ENCODE measurements at regions not wholly inside any gene's neighbourhood (a gene's known extent, or its start where the extent isn't known, plus 50 kb on each side); places are given as distances from the start of the nearest gene placed in this dataset.

DNA sequence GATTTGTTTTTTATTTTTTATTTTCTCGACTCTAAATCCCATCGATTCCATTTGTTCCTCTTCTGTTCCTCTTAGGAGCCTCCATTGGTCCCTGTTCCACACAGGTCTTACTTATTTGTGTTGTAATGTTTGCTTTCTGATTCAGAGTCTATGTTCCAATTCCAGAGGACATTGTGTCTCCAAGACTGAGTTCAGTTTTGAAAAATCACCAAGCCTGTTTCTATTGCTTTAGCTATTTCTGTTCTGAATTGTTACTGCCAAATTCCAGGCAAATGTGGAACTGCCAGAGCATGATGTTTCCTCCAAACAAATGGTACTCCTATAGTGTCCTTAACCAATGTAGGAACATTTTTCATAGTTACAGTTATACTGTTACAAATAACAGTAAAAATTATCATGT is 270.9 kb upstream of the SPTLC3 start:
- no peak for TF ChIP-seq GLIS3 (CRISPR knock-in tag; IDR thresholded peaks at IDR 0.05)
- TF ChIP-seq OSR1 (CRISPR knock-in tag; IDR thresholded peaks at IDR 0.05) = no peak
- no peak for TF ChIP-seq ISL1 (CRISPR knock-in tag; IDR thresholded peaks at IDR 0.05)
- no peak for TF ChIP-seq TCF4 (CRISPR knock-in tag; IDR thresholded peaks at IDR 0.05; ENCODE audit: borderline replicate concordance)
- no peak for TF ChIP-seq ZNF70 (CRISPR knock-in tag; IDR thresholded peaks at IDR 0.05)
- TF ChIP-seq, protein P1, sequence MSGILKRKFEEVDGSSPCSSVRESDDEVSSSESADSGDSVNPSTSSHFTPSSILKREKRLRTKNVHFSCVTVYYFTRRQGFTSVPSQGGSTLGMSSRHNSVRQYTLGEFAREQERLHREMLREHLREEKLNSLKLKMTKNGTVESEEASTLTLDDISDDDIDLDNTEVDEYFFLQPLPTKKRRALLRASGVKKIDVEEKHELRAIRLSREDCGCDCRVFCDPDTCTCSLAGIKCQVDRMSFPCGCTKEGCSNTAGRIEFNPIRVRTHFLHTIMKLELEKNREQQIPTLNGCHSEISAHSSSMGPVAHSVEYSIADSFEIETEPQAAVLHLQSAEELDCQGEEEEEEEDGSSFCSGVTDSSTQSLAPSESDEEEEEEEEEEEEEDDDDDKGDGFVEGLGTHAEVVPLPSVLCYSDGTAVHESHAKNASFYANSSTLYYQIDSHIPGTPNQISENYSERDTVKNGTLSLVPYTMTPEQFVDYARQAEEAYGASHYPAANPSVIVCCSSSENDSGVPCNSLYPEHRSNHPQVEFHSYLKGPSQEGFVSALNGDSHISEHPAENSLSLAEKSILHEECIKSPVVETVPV (CRISPR knock-in tag; IDR thresholded peaks at IDR 0.05) = no peak
- TF ChIP-seq, protein P2, sequence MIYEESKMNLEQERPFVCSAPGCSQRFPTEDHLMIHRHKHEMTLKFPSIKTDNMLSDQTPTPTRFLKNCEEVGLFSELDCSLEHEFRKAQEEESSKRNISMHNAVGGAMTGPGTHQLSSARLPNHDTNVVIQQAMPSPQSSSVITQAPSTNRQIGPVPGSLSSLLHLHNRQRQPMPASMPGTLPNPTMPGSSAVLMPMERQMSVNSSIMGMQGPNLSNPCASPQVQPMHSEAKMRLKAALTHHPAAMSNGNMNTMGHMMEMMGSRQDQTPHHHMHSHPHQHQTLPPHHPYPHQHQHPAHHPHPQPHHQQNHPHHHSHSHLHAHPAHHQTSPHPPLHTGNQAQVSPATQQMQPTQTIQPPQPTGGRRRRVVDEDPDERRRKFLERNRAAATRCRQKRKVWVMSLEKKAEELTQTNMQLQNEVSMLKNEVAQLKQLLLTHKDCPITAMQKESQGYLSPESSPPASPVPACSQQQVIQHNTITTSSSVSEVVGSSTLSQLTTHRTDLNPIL (CRISPR knock-in tag; IDR thresholded peaks at IDR 0.05; ENCODE audit: low read depth) = no peak
- ATAC-seq = no peak

DNA sequence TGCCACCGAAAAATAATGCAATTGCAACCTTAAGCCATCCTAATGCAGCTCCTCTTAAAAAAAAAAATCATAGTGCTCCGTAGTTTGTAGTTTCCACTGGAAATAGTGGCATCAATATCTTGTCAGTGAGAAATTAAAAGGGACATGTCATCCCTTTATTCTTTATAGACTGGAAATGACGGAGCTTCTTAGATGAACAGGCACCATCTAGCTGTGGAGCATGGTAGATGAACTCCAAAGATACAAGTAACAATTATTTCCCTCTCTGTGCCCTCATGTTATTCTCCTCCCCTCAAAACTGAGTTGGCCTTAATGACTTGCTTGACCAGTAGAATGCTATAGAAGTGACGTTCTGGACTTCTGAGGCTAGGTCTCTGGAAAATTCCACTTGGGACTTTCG is 268.1 kb upstream of the SPTLC3 start:
- no peak for ATAC-seq
- TF ChIP-seq, protein P3, sequence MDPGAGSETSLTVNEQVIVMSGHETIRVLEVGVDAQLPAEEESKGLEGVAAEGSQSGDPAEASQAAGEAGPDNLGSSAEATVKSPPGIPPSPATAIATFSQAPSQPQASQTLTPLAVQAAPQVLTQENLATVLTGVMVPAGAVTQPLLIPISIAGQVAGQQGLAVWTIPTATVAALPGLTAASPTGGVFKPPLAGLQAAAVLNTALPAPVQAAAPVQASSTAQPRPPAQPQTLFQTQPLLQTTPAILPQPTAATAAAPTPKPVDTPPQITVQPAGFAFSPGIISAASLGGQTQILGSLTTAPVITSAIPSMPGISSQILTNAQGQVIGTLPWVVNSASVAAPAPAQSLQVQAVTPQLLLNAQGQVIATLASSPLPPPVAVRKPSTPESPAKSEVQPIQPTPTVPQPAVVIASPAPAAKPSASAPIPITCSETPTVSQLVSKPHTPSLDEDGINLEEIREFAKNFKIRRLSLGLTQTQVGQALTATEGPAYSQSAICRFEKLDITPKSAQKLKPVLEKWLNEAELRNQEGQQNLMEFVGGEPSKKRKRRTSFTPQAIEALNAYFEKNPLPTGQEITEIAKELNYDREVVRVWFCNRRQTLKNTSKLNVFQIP (CRISPR knock-in tag; IDR thresholded peaks at IDR 0.05; ENCODE audit: borderline replicate concordance, low read depth) = no peak
- TF ChIP-seq ZFP30 (CRISPR knock-in tag; IDR thresholded peaks at IDR 0.05) (no peak), ZFP3 (CRISPR knock-in tag; IDR thresholded peaks at IDR 0.05) (no peak), PPARA (CRISPR knock-in tag; IDR thresholded peaks at IDR 0.05; ENCODE audit: borderline replicate concordance) (no peak), ZNF8 (CRISPR knock-in tag; IDR thresholded peaks at IDR 0.05) (no peak), GLIS3 (CRISPR knock-in tag; IDR thresholded peaks at IDR 0.05) (no peak), ZNF70 (CRISPR knock-in tag; IDR thresholded peaks at IDR 0.05) (no peak), BACH2 (CRISPR knock-in tag; IDR thresholded peaks at IDR 0.05; ENCODE audit: borderline replicate concordance) (no peak), ZNF565 (CRISPR knock-in tag; conservative IDR thresholded peaks at IDR 0.05; ENCODE audit: low read depth) (no peak), TOX (CRISPR knock-in tag; IDR thresholded peaks at IDR 0.05; ENCODE audit: borderline replicate concordance) (no peak), ARNTL (CRISPR knock-in tag; IDR thresholded peaks at IDR 0.05; ENCODE audit: borderline replicate concordance, low read depth) (no peak), OSR1 (CRISPR knock-in tag; IDR thresholded peaks at IDR 0.05) (no peak), TCF4 (CRISPR knock-in tag; IDR thresholded peaks at IDR 0.05; ENCODE audit: borderline replicate concordance) (no peak), CSDC2 (CRISPR knock-in tag; IDR thresholded peaks at IDR 0.05) (no peak), RARB (CRISPR knock-in tag; IDR thresholded peaks at IDR 0.05) (no peak)
- TF ChIP-seq, protein P2 (CRISPR knock-in tag; IDR thresholded peaks at IDR 0.05; ENCODE audit: low read depth) = no peak
- TF ChIP-seq, protein P4, sequence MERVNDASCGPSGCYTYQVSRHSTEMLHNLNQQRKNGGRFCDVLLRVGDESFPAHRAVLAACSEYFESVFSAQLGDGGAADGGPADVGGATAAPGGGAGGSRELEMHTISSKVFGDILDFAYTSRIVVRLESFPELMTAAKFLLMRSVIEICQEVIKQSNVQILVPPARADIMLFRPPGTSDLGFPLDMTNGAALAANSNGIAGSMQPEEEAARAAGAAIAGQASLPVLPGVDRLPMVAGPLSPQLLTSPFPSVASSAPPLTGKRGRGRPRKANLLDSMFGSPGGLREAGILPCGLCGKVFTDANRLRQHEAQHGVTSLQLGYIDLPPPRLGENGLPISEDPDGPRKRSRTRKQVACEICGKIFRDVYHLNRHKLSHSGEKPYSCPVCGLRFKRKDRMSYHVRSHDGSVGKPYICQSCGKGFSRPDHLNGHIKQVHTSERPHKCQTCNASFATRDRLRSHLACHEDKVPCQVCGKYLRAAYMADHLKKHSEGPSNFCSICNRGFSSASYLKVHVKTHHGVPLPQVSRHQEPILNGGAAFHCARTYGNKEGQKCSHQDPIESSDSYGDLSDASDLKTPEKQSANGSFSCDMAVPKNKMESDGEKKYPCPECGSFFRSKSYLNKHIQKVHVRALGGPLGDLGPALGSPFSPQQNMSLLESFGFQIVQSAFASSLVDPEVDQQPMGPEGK (CRISPR knock-in tag; IDR thresholded peaks at IDR 0.05; ENCODE audit: borderline replicate concordance) = no peak
- TF ChIP-seq, protein P5, sequence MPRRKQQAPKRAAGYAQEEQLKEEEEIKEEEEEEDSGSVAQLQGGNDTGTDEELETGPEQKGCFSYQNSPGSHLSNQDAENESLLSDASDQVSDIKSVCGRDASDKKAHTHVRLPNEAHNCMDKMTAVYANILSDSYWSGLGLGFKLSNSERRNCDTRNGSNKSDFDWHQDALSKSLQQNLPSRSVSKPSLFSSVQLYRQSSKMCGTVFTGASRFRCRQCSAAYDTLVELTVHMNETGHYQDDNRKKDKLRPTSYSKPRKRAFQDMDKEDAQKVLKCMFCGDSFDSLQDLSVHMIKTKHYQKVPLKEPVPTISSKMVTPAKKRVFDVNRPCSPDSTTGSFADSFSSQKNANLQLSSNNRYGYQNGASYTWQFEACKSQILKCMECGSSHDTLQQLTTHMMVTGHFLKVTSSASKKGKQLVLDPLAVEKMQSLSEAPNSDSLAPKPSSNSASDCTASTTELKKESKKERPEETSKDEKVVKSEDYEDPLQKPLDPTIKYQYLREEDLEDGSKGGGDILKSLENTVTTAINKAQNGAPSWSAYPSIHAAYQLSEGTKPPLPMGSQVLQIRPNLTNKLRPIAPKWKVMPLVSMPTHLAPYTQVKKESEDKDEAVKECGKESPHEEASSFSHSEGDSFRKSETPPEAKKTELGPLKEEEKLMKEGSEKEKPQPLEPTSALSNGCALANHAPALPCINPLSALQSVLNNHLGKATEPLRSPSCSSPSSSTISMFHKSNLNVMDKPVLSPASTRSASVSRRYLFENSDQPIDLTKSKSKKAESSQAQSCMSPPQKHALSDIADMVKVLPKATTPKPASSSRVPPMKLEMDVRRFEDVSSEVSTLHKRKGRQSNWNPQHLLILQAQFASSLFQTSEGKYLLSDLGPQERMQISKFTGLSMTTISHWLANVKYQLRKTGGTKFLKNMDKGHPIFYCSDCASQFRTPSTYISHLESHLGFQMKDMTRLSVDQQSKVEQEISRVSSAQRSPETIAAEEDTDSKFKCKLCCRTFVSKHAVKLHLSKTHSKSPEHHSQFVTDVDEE (CRISPR knock-in tag; IDR thresholded peaks at IDR 0.05) = no peak

DNA sequence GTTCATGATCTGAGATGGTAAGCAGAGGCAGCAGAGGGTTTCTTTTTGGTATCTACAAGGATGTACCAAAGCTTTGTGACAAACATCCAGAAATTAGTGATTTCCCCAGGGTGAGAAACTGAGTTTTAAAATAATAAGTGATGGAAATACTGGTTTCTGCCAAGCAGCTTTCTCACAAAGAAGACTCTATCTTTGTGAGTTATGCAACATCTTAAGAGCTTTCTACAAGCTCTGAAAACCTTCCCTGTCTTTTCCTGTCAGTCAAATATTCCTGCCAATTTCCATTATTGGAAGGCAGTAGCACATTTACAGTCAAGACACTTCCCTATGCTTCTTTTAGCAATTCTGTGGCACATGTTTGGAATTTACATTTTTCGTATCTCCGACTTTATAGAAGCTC is 264.7 kb upstream of the SPTLC3 start:
- no peak for ATAC-seq
- no peak for TF ChIP-seq TOX (CRISPR knock-in tag; IDR thresholded peaks at IDR 0.05; ENCODE audit: borderline replicate concordance)
- TF ChIP-seq, protein P5 (CRISPR knock-in tag; IDR thresholded peaks at IDR 0.05) = no peak
- TF ChIP-seq GLIS3 (CRISPR knock-in tag; IDR thresholded peaks at IDR 0.05) = no peak
- TF ChIP-seq ZFP3 (CRISPR knock-in tag; IDR thresholded peaks at IDR 0.05) = no peak
- TF ChIP-seq, protein P3 (CRISPR knock-in tag; IDR thresholded peaks at IDR 0.05; ENCODE audit: borderline replicate concordance, low read depth) = no peak
